Tibial nerve (tissue), 4 donors: ENCODE measurements at regions not wholly inside any gene's neighbourhood (a gene's known extent, or its start where the extent isn't known, plus 50 kb on each side); places are given as distances from the start of the nearest gene placed in this dataset.
A peak's percentile ranks its signal among the peaks of the same experiment; 100 is the strongest.

Experiments used
- DNase-seq, 2 donors: peaks; one replicate each; pipeline ENCODE4 v3.0.0-alpha.2; 2019; ENCODE audit warnings: low spot score in 2 of 2
- H3K27ac ChIP-seq, 4 donors: fragments of 200-600 bp; sonication (generic) in 3 of 4; one replicate each; pipeline ENCODE4 v1.5.1; 2017 to 2019; ENCODE audit warnings: mild to moderate bottlenecking in 1 of 4
- H3K27me3 ChIP-seq, 2 donors: fragments of 200-600 bp; sonication (generic) in 1 of 2; one replicate each; pipeline versions ENCODE4 v1.5.1 to v1.6.0; 2017 to 2019
- H3K36me3 ChIP-seq, 3 donors: fragments of 200-600 bp; sonication (generic); one replicate each; pipeline ENCODE4 v1.5.1; 2018 to 2019
- H3K4me1 ChIP-seq, 4 donors: fragments of 200-600 bp; sonication (generic) in 3 of 4; one replicate each; pipeline ENCODE4 v1.5.1; 2017 to 2019
- H3K4me3 ChIP-seq, 4 donors: fragments of 200-600 bp; sonication (generic) in 3 of 4; one replicate each; pipeline ENCODE4 v1.5.1; 2017 to 2019; ENCODE audit warnings: mild to moderate bottlenecking in 1 of 4, moderate library complexity in 1 of 4
- H3K9me3 ChIP-seq, 4 donors: fragments of 200-600 bp; sonication (generic) in 3 of 4; one replicate each; pipeline ENCODE4 v1.5.1; 2017 to 2019
- CTCF ChIP-seq, 5 experiments: fragments of 200-600 bp in 3 of 5; fragments of 450-650 bp in 2 of 5; sonication (generic) in 3 of 5; IDR thresholded peaks; one replicate each; pipeline ENCODE4 v1.5.1; 2016 to 2019; ENCODE audit warnings: antibody characterized with exemption in 5 of 5, mild to moderate bottlenecking in 3 of 5, moderate library complexity in 2 of 5
- EP300 ChIP-seq, 2 donors: sonication (generic); formaldehyde crosslinking; IDR thresholded peaks; one replicate each; pipeline ENCODE4 v1.6.1; 2017; ENCODE audit warnings: antibody characterized with exemption in 2 of 2, mild to moderate bottlenecking in 1 of 2
- POLR2A ChIP-seq, 2 donors: fragments of 450-650 bp; IDR thresholded peaks; one replicate each; pipeline ENCODE4 v1.6.1; 2017; ENCODE audit warnings: antibody characterized with exemption in 2 of 2, mild to moderate bottlenecking in 2 of 2, moderate library complexity in 2 of 2
- WGBS, 2 donors: methylation state at CpG; one replicate each; pipeline ENCODE4 v1.1.5; 2018; 5-methylcytosine and 5-hydroxymethylcytosine counted together

- TF ChIP-seq EP300 (IDR thresholded peaks at IDR 0.05): no peak
- no peak for TF ChIP-seq POLR2A (IDR thresholded peaks at IDR 0.05)
- TF ChIP-seq CTCF (IDR thresholded peaks at IDR 0.05): no peak
- Histone ChIP-seq H3K4me3 (no peak overlapping the region), H3K36me3 (no peaks in the 10 kb centered on the region), H3K9me3 (no peaks in the 10 kb centered on the region), H3K27me3 (no peaks in the 10 kb centered on the region), H3K4me1 (peaks cover 0 to 24% (median 11%) of the 10 kb centered on the region in 4 donors), H3K27ac (no peak overlapping the region)
- no peak for DNase-seq
- WGBS, 2 donors: 66 to 83% methylated on average over 2 of the region's 2 CpGs
These were observed 958.6 kb downstream of the KCNMA1 start for GRCh38 chr10:76679030-76679429.

- Histone ChIP-seq H3K4me1 (peaks cover 0 to 24% (median 11%) of the 10 kb centered on the region in 4 donors), H3K27ac (peak overlapping the region; percentile 4 to 89 (median 59)), H3K4me3 (no peak overlapping the region), H3K9me3 (no peaks in the 10 kb centered on the region), H3K27me3 (no peaks in the 10 kb centered on the region), H3K36me3 (no peaks in the 10 kb centered on the region)
- DNase-seq: peak; percentile 33 to 57
- WGBS, 2 donors: 23 to 25% methylated on average over 4 of the region's 4 CpGs
- TF ChIP-seq EP300 (IDR thresholded peaks at IDR 0.05) (peak in 1 of 2 donors; percentile 88), CTCF (IDR thresholded peaks at IDR 0.05) (peak in 1 of 5 experiments; percentile 44), POLR2A (IDR thresholded peaks at IDR 0.05) (no peak)
These were observed 961.5 kb downstream of the KCNMA1 start for GRCh38 chr10:76675951-76676587.

GRCh38 chr10:76675561-76675950 lies 962.1 kb downstream of the KCNMA1 start:
- peaks cover 0 to 24% (median 11%) of the 10 kb centered on the region in 4 donors for H3K4me1 ChIP-seq
- peak overlapping the region in 3 of 4 donors; percentile 37 to 89 (median 81) for H3K27ac ChIP-seq
- whole genome bisulfite sequencing, 2 donors: 32 to 35% methylated on average over 3 of the region's 3 CpGs
- no peak for DNase-seq
- H3K36me3 ChIP-seq: no peaks in the 10 kb centered on the region
- no peak for TF ChIP-seq POLR2A (IDR thresholded peaks at IDR 0.05)
- TF ChIP-seq CTCF (IDR thresholded peaks at IDR 0.05): no peak
- no peak for TF ChIP-seq EP300 (IDR thresholded peaks at IDR 0.05)
- H3K27me3 ChIP-seq: no peaks in the 10 kb centered on the region
- no peak overlapping the region for H3K4me3 ChIP-seq
- H3K9me3 ChIP-seq: no peaks in the 10 kb centered on the region

- WGBS, 2 donors: 50 to 56% methylated on average over 4 of the region's 4 CpGs
- Histone ChIP-seq H3K27me3 (no peaks in the 10 kb centered on the region), H3K4me1 (peaks cover 0 to 7% (median 0%) of the 10 kb centered on the region in 4 donors), H3K36me3 (no peaks in the 10 kb centered on the region), H3K9me3 (no peaks in the 10 kb centered on the region), H3K27ac (peak overlapping the region in 1 of 4 donors; percentile 22), H3K4me3 (no peak overlapping the region)
- TF ChIP-seq CTCF (IDR thresholded peaks at IDR 0.05): no peak
- TF ChIP-seq EP300 (IDR thresholded peaks at IDR 0.05): no peak
- TF ChIP-seq POLR2A (IDR thresholded peaks at IDR 0.05): no peak
- no peak for DNase-seq
These were observed 969.9 kb downstream of the KCNMA1 start for GRCh38 chr10:76667408-76668370.

- DNase-seq: no peak
- no peaks in the 10 kb centered on the region for H3K27me3 ChIP-seq
- WGBS, 2 donors: 50 to 64% methylated on average over 1 of the region's 1 CpG
- peaks cover 0 to 7% (median 0%) of the 10 kb centered on the region in 4 donors for H3K4me1 ChIP-seq
- H3K9me3 ChIP-seq: no peaks in the 10 kb centered on the region
- H3K27ac ChIP-seq: peak overlapping the region in 1 of 4 donors; percentile 22
- no peak overlapping the region for H3K4me3 ChIP-seq
- H3K36me3 ChIP-seq: no peaks in the 10 kb centered on the region
- TF ChIP-seq POLR2A (IDR thresholded peaks at IDR 0.05): no peak
- no peak for TF ChIP-seq CTCF (IDR thresholded peaks at IDR 0.05)
- TF ChIP-seq EP300 (IDR thresholded peaks at IDR 0.05): no peak
These were observed 970.7 kb downstream of the KCNMA1 start for GRCh38 chr10:76666891-76667290.
